RKO (cell line): ENCODE measurements at regions not wholly inside any gene's neighbourhood (a gene's known extent, or its start where the extent isn't known, plus 50 kb on each side); places are given as distances from the start of the nearest gene placed in this dataset.

Source experiments
- DNase-seq: peaks from one replicate; pipeline ENCODE4 v3.0.0-alpha.2; 2016; ENCODE audit warnings: low spot score

- DNase-seq: no peak
These were observed 305.2 kb upstream of the SEMA6D start for GRCh38 chr15:47412136-47412535.

- no peak for DNase-seq
These were observed 304.5 kb upstream of the SEMA6D start for GRCh38 chr15:47412802-47413201.

GRCh38 chr15:47414207-47414606 is 303.1 kb upstream of the SEMA6D start:
- no peak for DNase-seq

GRCh38 chr15:47415539-47415971 is 301.8 kb upstream of the SEMA6D start:
- DNase-seq: no peak

GRCh38 chr15:47422881-47423665 is 294.2 kb upstream of the SEMA6D start:
- DNase-seq: no peak

GRCh38 chr15:47427463-47427862 is 289.8 kb upstream of the SEMA6D start:
- DNase-seq: no peak

GRCh38 chr15:47429376-47429775 is 287.9 kb upstream of the SEMA6D start:
- DNase-seq: no peak

- DNase-seq: no peak
These were observed 285.8 kb upstream of the SEMA6D start for GRCh38 chr15:47431501-47431900.

- DNase-seq: no peak
These were observed 284.5 kb upstream of the SEMA6D start for GRCh38 chr15:47432826-47433225.

- DNase-seq: no peak
These were observed 282.7 kb upstream of the SEMA6D start for GRCh38 chr15:47434596-47434995.

- no peak for DNase-seq
These were observed 279.8 kb upstream of the SEMA6D start for GRCh38 chr15:47437491-47437890.

GRCh38 chr15:47439146-47440111 is 277.9 kb upstream of the SEMA6D start:
- no peak for DNase-seq

GRCh38 chr15:47442371-47442770 is 274.9 kb upstream of the SEMA6D start:
- no peak for DNase-seq

- no peak for DNase-seq
These were observed 273.5 kb upstream of the SEMA6D start for GRCh38 chr15:47443839-47444238.

GRCh38 chr15:47445723-47446392 is 271.4 kb upstream of the SEMA6D start:
- DNase-seq: no peak

GRCh38 chr15:47460795-47461573 is 256.3 kb upstream of the SEMA6D start:
- DNase-seq: no peak

- no peak for DNase-seq
These were observed 255.6 kb upstream of the SEMA6D start for GRCh38 chr15:47461652-47462141.

- DNase-seq: no peak
These were observed 250.9 kb upstream of the SEMA6D start for GRCh38 chr15:47466357-47466756.

GRCh38 chr15:47470983-47471382 is 246.3 kb upstream of the SEMA6D start:
- no peak for DNase-seq

- DNase-seq: no peak
These were observed 244.1 kb upstream of the SEMA6D start for GRCh38 chr15:47473106-47473725.

- no peak for DNase-seq
These were observed 243.5 kb upstream of the SEMA6D start for GRCh38 chr15:47473832-47474231.
